ENCODE measurements at regions not wholly inside any gene's neighbourhood (a gene's known extent, or its start where the extent isn't known, plus 50 kb on each side); places are given as distances from the start of the nearest gene placed in this dataset.

- TF ChIP-seq CTCF (IDR thresholded peaks at IDR 0.05) (no peak), POLR2AphosphoS5 (IDR thresholded peaks at IDR 0.05) (no peak)
Observed at GRCh38 chr17:12318571-12319266, 298.0 kb downstream of the MAP2K4 start.

Measured in prostate gland (tissue), 2 donors.